Cardiac muscle cell (in vitro differentiated cells and primary cell): ENCODE measurements at regions not wholly inside any gene's neighbourhood (a gene's known extent, or its start where the extent isn't known, plus 50 kb on each side); places are given as distances from the start of the nearest gene placed in this dataset.
"Not testable (repeated sequence)": the region's sequence is repeated elsewhere in the genome, so short reads cannot be mapped to it uniquely, and the experiment has no call there.

Experiments used
- DNase-seq, 2 donors: peaks; one replicate each; pipeline versions ENCODE4 v3.0.0 to v3.0.0-alpha.2; 2010 to 2017; ENCODE audit warnings: low read depth in 1 of 2, low spot score in 1 of 2
- H3K27ac ChIP-seq: fragments of 200-600 bp; sonication (generic); 2 replicates; pipeline ENCODE4 v1.5.1; 2016
- H3K27me3 ChIP-seq: fragments of 200-600 bp; sonication (generic); 2 replicates; pipeline ENCODE4 v1.6.0; 2016; ENCODE audit warnings: control low read depth
- H3K36me3 ChIP-seq: fragments of 200-600 bp; sonication (generic); 2 replicates; pipeline ENCODE4 v1.5.1; 2016; ENCODE audit warnings: control low read depth
- H3K4me1 ChIP-seq: fragments of 200-600 bp; sonication (generic); 2 replicates; pipeline ENCODE4 v1.8.1; 2017; ENCODE audit warnings: low read depth, mild to moderate bottlenecking, mixed run types
- H3K4me3 ChIP-seq: fragments of 200-600 bp; sonication (generic); 2 replicates; pipeline ENCODE4 v1.5.1; 2016; ENCODE audit warnings: mild to moderate bottlenecking
- H3K9me3 ChIP-seq: fragments of 200-600 bp; sonication (generic); 2 replicates; pipeline ENCODE4 v1.5.1; 2017; ENCODE audit warnings: low read depth, mild to moderate bottlenecking, control low read depth
- CTCF ChIP-seq: IDR thresholded peaks from 2 replicates; pipeline ENCODE4 v1.5.1; 2012; ENCODE audit warnings: low read depth, mild to moderate bottlenecking, low read length

GRCh38 chr13:33659894-33660293 is 158.1 kb upstream of the RFC3 start:
- no peaks in the 10 kb centered on the region for H3K4me1 ChIP-seq
- no peak overlapping the region for H3K4me3 ChIP-seq
- no peak for DNase-seq
- H3K27ac ChIP-seq = no peak overlapping the region
- no peaks in the 10 kb centered on the region for H3K36me3 ChIP-seq
- no peak for TF ChIP-seq CTCF
- no peaks in the 10 kb centered on the region for H3K27me3 ChIP-seq
- no peaks in the 10 kb centered on the region for H3K9me3 ChIP-seq

- H3K4me1 ChIP-seq = no peaks in the 10 kb centered on the region
- no peak for TF ChIP-seq CTCF
- DNase-seq = no peak
Observed at GRCh38 chr13:33662392-33662791, 155.6 kb upstream of the RFC3 start.

DNA sequence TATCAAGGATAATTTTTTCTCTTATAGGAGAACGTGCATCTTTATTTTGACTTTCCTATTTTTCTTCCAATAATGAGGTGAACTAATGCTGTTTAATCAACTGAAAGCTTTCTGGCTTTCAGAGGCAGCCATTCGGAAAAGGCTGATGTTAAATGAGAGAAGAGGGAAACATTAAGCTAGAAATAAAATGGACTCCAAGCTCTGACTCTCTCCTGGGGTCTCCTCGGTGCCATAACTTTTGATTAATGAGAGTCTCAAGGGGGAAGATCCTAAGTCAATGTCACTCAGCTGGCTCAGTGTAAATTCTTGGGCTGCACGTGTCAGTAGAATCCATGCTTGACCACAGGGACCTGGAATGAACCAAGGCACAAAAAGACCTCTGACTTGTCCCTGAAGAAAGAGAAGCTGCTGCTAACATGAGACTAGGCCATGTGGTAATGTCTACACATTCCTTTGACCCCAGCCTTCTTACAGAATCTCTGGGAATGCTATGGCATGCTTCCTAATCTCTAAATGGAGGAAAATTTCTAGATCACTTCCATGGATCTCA is 152.2 kb upstream of the RFC3 start:
- no peaks in the 10 kb centered on the region for H3K36me3 ChIP-seq
- no peak for TF ChIP-seq CTCF
- no peak for DNase-seq
- no peaks in the 10 kb centered on the region for H3K27me3 ChIP-seq
- H3K4me3 ChIP-seq = no peak overlapping the region
- no peak overlapping the region for H3K27ac ChIP-seq
- no peaks in the 10 kb centered on the region for H3K4me1 ChIP-seq
- no peaks in the 10 kb centered on the region for H3K9me3 ChIP-seq

More at GRCh38 chr13:33662392-33662791, 155.6 kb upstream of the RFC3 start:
- Histone ChIP-seq H3K9me3 (no peaks in the 10 kb centered on the region), H3K27me3 (no peaks in the 10 kb centered on the region), H3K4me3 (no peak overlapping the region), H3K36me3 (no peaks in the 10 kb centered on the region), H3K27ac (no peak overlapping the region)

DNA sequence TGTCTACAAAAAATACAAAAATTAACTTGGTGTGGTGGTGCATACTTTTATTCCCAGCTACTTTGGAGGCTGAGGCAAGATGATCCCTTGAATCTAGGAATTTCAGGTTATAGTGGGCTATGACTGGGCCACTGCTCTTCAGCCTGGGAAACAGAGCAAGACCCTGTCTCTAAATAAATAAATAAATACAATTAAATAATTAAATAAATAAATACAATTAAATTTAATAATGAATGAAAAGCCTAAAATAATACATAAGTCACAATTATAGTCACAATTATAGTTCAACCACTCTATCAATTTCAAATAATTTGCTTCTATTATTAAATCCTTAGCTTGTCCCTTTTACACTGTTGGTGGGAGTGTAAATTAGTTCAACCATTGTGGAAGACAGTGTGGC is 146.4 kb upstream of the RFC3 start:
- H3K4me3 ChIP-seq = no peak overlapping the region
- no peaks in the 10 kb centered on the region for H3K9me3 ChIP-seq
- no peak for DNase-seq
- peaks cover 4% of the 10 kb centered on the region for H3K4me1 ChIP-seq
- H3K36me3 ChIP-seq = no peaks in the 10 kb centered on the region
- no peak overlapping the region for H3K27ac ChIP-seq
- no peaks in the 10 kb centered on the region for H3K27me3 ChIP-seq
- no peak for TF ChIP-seq CTCF

- not testable (repeated sequence) for H3K4me3 ChIP-seq, H3K4me1 ChIP-seq, H3K27me3 ChIP-seq, DNase-seq, H3K27ac ChIP-seq, H3K36me3 ChIP-seq, H3K9me3 ChIP-seq
Observed at GRCh38 chr13:33672022-33672421, 145.9 kb upstream of the RFC3 start.

DNA sequence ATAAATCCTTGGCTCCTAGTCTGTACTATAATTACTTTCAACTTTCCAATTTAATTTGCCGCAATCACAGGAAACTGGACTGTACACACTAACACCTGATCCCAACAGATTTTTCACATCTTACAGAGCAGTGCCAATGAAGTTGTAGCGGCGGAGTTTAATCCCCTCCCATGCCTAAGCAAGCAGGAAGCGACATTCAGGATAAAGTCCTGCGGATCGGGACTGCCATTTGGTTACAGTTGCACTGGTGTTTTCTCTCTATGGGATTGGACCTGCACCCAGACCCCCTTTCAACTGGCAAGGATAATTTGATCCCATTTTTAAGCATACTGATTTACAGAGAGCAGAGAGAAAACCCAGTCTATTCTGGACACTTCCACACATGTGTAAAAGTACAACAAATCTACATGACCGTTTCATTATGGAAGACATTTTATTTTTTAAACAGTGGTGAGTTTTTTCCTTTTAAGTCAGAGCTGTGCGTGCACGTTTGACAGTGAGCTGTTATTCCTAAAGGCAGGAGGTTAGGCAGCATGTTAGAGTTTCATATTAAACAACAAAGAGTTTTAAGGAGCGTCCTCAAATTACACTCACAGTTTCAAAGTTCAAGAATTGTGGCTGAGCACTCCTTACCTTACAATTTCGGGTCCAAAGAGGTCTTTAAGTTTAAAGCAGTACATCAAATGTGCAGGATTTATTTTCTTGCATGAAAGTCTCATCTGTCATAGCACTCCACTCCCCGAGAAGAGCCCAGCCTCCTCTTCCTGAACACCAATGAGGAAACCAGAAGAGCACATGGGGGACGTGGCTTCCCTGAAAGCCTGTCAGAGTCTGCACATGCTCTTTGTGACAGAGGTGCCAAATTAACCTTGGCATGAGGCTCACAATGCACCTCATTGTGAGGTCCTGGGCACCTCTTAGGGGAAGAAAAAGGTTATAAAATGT is 141.6 kb upstream of the RFC3 start:
- Histone ChIP-seq H3K36me3 (no peaks in the 10 kb centered on the region), H3K27me3 (no peaks in the 10 kb centered on the region), H3K4me1 (peaks cover 6% of the 10 kb centered on the region), H3K27ac (peak overlapping the region; percentile 33), H3K9me3 (no peaks in the 10 kb centered on the region), H3K4me3 (no peak overlapping the region)
- TF ChIP-seq CTCF = no peak
- peak; percentile 64 to 76 for DNase-seq
